ENCODE measurements at regions not wholly inside any gene's neighbourhood (a gene's known extent, or its start where the extent isn't known, plus 50 kb on each side); places are given as distances from the start of the nearest gene placed in this dataset.

DNA sequence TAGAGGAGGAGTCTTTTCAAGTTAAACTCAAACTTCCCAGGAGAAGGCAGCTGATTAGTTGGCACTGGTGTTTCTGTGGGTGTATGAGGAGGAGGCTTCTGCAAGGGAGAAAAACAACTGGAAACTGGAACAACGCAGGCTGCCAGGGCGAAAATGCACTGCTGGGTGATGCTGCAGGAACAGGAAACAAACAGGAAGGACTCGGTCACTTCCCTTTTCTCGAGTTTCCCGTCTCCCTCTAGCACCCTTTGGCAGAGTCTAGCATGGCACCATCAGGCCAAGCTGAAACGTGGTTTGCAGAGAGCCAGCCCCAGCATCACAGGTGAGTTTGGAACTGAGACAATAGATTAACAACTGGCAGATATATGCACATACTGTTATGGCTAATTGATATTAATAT is 77.5 kb upstream of the CAST start:
- TF ChIP-seq POLR2A (IDR thresholded peaks at IDR 0.05) (no peak), CTCF (IDR thresholded peaks at IDR 0.05 in 8 of 11, conservative IDR thresholded peaks at IDR 0.05 in 3 of 11) (peak in 2 of 11 experiments; percentile 7 to 14)
